ENCODE measurements at regions not wholly inside any gene's neighbourhood (a gene's known extent, or its start where the extent isn't known, plus 50 kb on each side); places are given as distances from the start of the nearest gene placed in this dataset.

DNA sequence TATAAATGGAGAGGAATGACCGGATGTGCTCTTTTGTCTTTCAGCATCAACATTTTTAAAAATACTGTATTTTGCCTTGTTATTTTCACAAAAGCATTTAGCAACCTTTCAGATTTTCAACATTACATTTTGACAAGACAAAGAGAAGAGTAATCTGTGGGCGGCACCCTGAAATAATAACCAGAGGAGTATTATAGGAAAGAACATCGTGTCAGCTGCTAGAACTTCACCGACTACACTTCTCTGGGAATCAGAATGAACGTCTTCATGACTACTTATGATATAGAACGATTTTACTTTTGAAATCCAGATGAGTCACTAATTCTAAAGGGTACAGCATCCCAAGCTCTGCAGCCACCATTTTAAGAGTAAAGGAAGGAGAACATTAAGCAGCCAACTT is 531.5 kb upstream of the FRG1 start:
- no peak overlapping the region for H2BK15ac ChIP-seq (ENCODE audit: low read depth, low read length)
- H4K91ac ChIP-seq (ENCODE audit: insufficient read depth, low read depth, low read length): no peak overlapping the region
- H3K27ac ChIP-seq (ENCODE audit: insufficient read depth, low read length): no peak overlapping the region
- H4K5ac ChIP-seq (ENCODE audit: low read depth, low read length): no peak overlapping the region
- H2AK9ac ChIP-seq (replicated peaks; ENCODE audit: low read depth, low read length, poor library complexity): no peak overlapping the region
- no peaks in the 10 kb centered on the region for H3K36me3 ChIP-seq (ENCODE audit: control insufficient read depth, insufficient read depth, low read length)
- TF ChIP-seq, protein P1, sequence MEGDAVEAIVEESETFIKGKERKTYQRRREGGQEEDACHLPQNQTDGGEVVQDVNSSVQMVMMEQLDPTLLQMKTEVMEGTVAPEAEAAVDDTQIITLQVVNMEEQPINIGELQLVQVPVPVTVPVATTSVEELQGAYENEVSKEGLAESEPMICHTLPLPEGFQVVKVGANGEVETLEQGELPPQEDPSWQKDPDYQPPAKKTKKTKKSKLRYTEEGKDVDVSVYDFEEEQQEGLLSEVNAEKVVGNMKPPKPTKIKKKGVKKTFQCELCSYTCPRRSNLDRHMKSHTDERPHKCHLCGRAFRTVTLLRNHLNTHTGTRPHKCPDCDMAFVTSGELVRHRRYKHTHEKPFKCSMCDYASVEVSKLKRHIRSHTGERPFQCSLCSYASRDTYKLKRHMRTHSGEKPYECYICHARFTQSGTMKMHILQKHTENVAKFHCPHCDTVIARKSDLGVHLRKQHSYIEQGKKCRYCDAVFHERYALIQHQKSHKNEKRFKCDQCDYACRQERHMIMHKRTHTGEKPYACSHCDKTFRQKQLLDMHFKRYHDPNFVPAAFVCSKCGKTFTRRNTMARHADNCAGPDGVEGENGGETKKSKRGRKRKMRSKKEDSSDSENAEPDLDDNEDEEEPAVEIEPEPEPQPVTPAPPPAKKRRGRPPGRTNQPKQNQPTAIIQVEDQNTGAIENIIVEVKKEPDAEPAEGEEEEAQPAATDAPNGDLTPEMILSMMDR (conservative IDR thresholded peaks at IDR 0.05; ENCODE audit: low read depth, low read length): no peak
- TF ChIP-seq MAZ (IDR thresholded peaks at IDR 0.05; ENCODE audit: borderline replicate concordance, low read depth, low read length) (no peak), CHD1 (IDR thresholded peaks at IDR 0.05; ENCODE audit: low read depth, low read length) (no peak), POLR2A (IDR thresholded peaks at IDR 0.05; ENCODE audit: low read depth, low read length) (no peak), FOS (IDR thresholded peaks at IDR 0.05; ENCODE audit: low read depth, low read length) (no peak), RFX5 (IDR thresholded peaks at IDR 0.05; ENCODE audit: low read depth, low read length) (no peak), CEBPB (IDR thresholded peaks at IDR 0.05; ENCODE audit: low read depth, low read length) (no peak), RAD21 (IDR thresholded peaks at IDR 0.05; ENCODE audit: low read length) (no peak), MXI1 (IDR thresholded peaks at IDR 0.05; ENCODE audit: borderline replicate concordance, low read depth, low read length) (no peak), RCOR1 (IDR thresholded peaks at IDR 0.05; ENCODE audit: insufficient replicate concordance, low read length) (no peak), BHLHE40 (IDR thresholded peaks at IDR 0.05; ENCODE audit: low read depth, low read length) (no peak), SMC3 (IDR thresholded peaks at IDR 0.05; ENCODE audit: low read depth, low read length) (no peak), MAFK (IDR thresholded peaks at IDR 0.05; ENCODE audit: low read depth, low read length) (no peak)
- TF ChIP-seq, protein P2, sequence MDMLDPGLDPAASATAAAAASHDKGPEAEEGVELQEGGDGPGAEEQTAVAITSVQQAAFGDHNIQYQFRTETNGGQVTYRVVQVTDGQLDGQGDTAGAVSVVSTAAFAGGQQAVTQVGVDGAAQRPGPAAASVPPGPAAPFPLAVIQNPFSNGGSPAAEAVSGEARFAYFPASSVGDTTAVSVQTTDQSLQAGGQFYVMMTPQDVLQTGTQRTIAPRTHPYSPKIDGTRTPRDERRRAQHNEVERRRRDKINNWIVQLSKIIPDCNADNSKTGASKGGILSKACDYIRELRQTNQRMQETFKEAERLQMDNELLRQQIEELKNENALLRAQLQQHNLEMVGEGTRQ (IDR thresholded peaks at IDR 0.05; ENCODE audit: low read depth, low read length): no peak
- TF ChIP-seq, protein P3, sequence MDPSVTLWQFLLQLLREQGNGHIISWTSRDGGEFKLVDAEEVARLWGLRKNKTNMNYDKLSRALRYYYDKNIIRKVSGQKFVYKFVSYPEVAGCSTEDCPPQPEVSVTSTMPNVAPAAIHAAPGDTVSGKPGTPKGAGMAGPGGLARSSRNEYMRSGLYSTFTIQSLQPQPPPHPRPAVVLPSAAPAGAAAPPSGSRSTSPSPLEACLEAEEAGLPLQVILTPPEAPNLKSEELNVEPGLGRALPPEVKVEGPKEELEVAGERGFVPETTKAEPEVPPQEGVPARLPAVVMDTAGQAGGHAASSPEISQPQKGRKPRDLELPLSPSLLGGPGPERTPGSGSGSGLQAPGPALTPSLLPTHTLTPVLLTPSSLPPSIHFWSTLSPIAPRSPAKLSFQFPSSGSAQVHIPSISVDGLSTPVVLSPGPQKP (IDR thresholded peaks at IDR 0.05; ENCODE audit: borderline replicate concordance, low read depth, low read length): no peak
- no TSS peak for BruUV-seq (replicated peaks)
- H2BK5ac ChIP-seq (ENCODE audit: low read depth, low read length, poor library complexity, severe bottlenecking): no peak overlapping the region
- H3K4me1 ChIP-seq (ENCODE audit: control insufficient read depth, insufficient read depth, low read length): no peaks in the 10 kb centered on the region
- no peak overlapping the region for H2AK5ac ChIP-seq (ENCODE audit: low read depth, low read length)
- DNase-seq (no peak), ATAC-seq (ENCODE audit: low read depth) (no peak)
- intact Hi-C loops (cut with micrococcal nuclease): no loop called here
- no peak overlapping the region for H3K18ac ChIP-seq (ENCODE audit: low read depth, low read length)
- no peak overlapping the region for H3K4ac ChIP-seq (ENCODE audit: low read depth, low read length)
- WGBS, 2 experiments (ENCODE audit: extremely low coverage in 2 of 2, insufficient read length in 1 of 2): no CpG with 5 or more reads among the region's 6 CpGs
- no peak overlapping the region for H2BK120ac ChIP-seq (ENCODE audit: low read depth, low read length)
- H4K20me1 ChIP-seq (ENCODE audit: insufficient read depth, low read length): no peaks in the 10 kb centered on the region
- no peak overlapping the region for H3K23ac ChIP-seq (ENCODE audit: low read depth, low read length)
- H3K79me1 ChIP-seq (ENCODE audit: low read depth in 1 of 2, low read length in 2 of 2): no peaks in the 10 kb centered on the region
- in situ Hi-C loops (cut with MboI; ENCODE audit: low sequenced_read_pairs): no loop called here
- no peaks in the 10 kb centered on the region for H3K27me3 ChIP-seq (ENCODE audit: control insufficient read depth, insufficient read depth, low read length)
- CTCF ChIA-PET: no interaction called here
- no peak overlapping the region for H3K14ac ChIP-seq (replicated peaks; ENCODE audit: low read depth, low read length)
- no peak overlapping the region for H2BK20ac ChIP-seq (ENCODE audit: low read depth, low read length)
- no peak overlapping the region for H4K8ac ChIP-seq (ENCODE audit: low read depth in 2 of 2, low read length in 2 of 2)
- no peak overlapping the region for H3K4me3 ChIP-seq (ENCODE audit: insufficient read depth, low read depth, low read length)
- H2AFZ ChIP-seq (replicated peaks; ENCODE audit: low read length, poor library complexity): no peak overlapping the region
- no peak overlapping the region for H3K4me2 ChIP-seq (ENCODE audit: low read depth, low read length)
- dilution Hi-C loops (cut with HindIII; ENCODE audit: low sequenced_read_pairs, unreplicated experiment): no loop called here
- no peak overlapping the region for H3K9ac ChIP-seq (ENCODE audit: low read depth, low read length)
- H3K56ac ChIP-seq (ENCODE audit: extremely low read depth, insufficient read depth, low read length): no peak overlapping the region
- POLR2A ChIA-PET (ENCODE audit: unreplicated experiment): no interaction called here
- H3K9me3 ChIP-seq (ENCODE audit: control insufficient read depth, insufficient read depth, low read length): peaks cover 19% of the 10 kb centered on the region
- H3K9me1 ChIP-seq (ENCODE audit: insufficient read depth, low read length): no peaks in the 10 kb centered on the region

All from IMR-90 (cell line).